ENCODE measurements at regions not wholly inside any gene's neighbourhood (a gene's known extent, or its start where the extent isn't known, plus 50 kb on each side); places are given as distances from the start of the nearest gene placed in this dataset.
A peak's percentile ranks its signal among the peaks of the same experiment; 100 is the strongest.

DNA sequence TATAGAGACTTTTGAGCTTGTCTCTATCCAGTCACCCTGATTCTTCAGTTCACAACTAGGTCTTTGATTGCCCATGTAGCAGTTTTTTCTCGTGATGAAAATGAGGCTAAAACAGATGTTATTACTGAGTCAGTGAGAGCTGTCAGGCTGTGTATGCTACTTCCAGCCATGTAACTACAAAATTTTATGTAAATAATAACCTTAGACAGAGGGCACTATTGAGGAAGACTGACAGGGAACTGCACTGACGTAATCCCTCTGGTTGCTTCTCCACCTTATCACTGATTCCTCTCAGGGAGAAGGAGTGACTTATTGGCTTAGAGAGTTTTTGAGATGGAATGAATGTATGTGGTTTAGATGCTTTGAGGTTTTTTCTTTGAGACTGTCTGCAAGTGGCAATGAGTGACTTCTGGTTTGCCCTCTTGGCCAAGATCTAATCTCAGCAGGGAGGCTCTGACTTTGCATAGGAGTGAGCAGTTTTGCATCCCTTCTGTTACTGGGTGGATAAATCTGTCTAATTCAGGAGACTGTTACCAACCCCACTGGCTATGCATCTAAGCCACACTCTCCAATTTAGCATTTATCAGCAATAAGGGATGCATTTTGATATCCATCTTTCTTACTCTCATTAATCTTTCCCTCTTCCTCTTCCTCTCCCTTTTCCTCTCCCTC is 555.2 kb upstream of the FANCL start:
- Mint-ChIP-seq H3K4me1 (no peaks in the 10 kb centered on the region), H3K27ac (no peak overlapping the region), H3K27me3 (no peaks in the 10 kb centered on the region), H3K9me3 (ENCODE audit: low read depth) (no peaks in the 10 kb centered on the region), H3K4me3 (no peak overlapping the region), H3K36me3 (ENCODE audit: low read depth) (no peaks in the 10 kb centered on the region)
- DNase-seq: no peak
- intact Hi-C loops (cut with DNase I, micrococcal nuclease): no loop called here
- ChIA-PET POLR2A (interaction anchor here (0.6 kb wide), 1 partner anchor 13 kb away, joined by 3 read pairs; no protein-coding TSS in a partner anchor), CTCF (interaction anchor here (1.1 kb wide), 1 partner anchor 10 kb away, joined by 5 read pairs; no protein-coding TSS in a partner anchor)
- no peak for ATAC-seq

DNA sequence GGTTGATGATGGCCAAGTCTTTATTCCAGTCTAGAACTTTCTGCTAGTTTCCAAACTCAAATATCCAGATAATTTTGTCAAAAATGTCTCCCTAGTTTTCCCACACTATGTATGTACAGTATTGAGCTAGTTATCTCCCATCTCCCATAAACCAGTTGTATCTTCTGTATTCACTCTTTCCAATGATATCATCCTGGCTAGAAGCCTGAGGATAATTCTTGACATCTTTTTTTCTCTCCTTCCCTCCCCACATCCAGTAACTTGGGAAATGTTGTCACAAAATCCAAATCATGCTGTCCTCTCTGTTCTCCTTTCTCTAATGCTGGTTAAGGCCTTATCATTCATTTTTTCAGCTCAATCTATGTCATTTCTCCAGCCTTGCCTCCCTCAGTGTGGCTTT is 553.8 kb upstream of the FANCL start:
- intact Hi-C loops (cut with DNase I, micrococcal nuclease): no loop called here
- POLR2A ChIA-PET: no interaction called here

DNA sequence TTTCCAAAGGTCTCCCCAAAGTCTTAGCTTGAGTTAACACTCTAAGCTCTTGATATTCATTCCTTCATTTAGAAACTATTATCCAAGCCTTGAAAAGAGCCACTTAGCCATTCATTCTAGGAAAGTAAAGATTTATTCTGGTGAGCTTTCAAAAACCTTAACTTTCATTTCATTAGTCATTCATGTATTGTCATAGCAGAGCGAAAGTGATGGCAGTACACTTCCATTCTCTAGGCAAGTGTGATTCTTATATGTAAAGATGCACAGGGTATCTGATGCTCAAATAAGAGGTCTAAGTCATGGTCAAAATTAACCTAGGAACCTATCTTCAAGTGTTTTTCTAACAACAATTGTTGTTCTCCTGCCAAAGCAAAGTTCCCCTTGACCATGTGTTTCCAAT is 553.0 kb upstream of the FANCL start:
- Mint-ChIP-seq H3K9me3 (ENCODE audit: low read depth) (no peaks in the 10 kb centered on the region), H3K36me3 (ENCODE audit: low read depth) (no peaks in the 10 kb centered on the region), H3K27me3 (no peaks in the 10 kb centered on the region), H3K27ac (no peak overlapping the region), H3K4me1 (no peaks in the 10 kb centered on the region), H3K4me3 (no peak overlapping the region)
- ChIA-PET POLR2A (no interaction called here), CTCF (no interaction called here)
- intact Hi-C loops (cut with DNase I, micrococcal nuclease): no loop called here
- DNase-seq (no peak), ATAC-seq (peak; percentile 44)

More for the DNA sequence above, 553.8 kb upstream of the FANCL start:
- no peak for DNase-seq
- no peak for ATAC-seq
- no peak overlapping the region for H3K27ac Mint-ChIP-seq
- H3K27me3 Mint-ChIP-seq: no peaks in the 10 kb centered on the region
- H3K4me3 Mint-ChIP-seq: no peak overlapping the region
- no peaks in the 10 kb centered on the region for H3K9me3 Mint-ChIP-seq (ENCODE audit: low read depth)
- CTCF ChIA-PET: no interaction called here
- no peaks in the 10 kb centered on the region for H3K4me1 Mint-ChIP-seq
- H3K36me3 Mint-ChIP-seq (ENCODE audit: low read depth): no peaks in the 10 kb centered on the region

- no peak for ATAC-seq
- Mint-ChIP-seq H3K27ac (no peak overlapping the region), H3K36me3 (ENCODE audit: low read depth) (no peaks in the 10 kb centered on the region), H3K4me3 (no peak overlapping the region), H3K4me1 (no peaks in the 10 kb centered on the region), H3K9me3 (ENCODE audit: low read depth) (no peaks in the 10 kb centered on the region), H3K27me3 (no peaks in the 10 kb centered on the region)
- no peak for DNase-seq
- CTCF ChIA-PET: no interaction called here
- POLR2A ChIA-PET: no interaction called here
- intact Hi-C loops (cut with DNase I, micrococcal nuclease): no loop called here
Observed at GRCh38 chr2:58788402-58788801, 547.3 kb upstream of the FANCL start.

GRCh38 chr2:58770846-58771245 is 529.7 kb upstream of the FANCL start:
- H3K4me1 Mint-ChIP-seq: no peaks in the 10 kb centered on the region
- H3K27me3 Mint-ChIP-seq: peaks cover 10% of the 10 kb centered on the region
- intact Hi-C loops (cut with DNase I, micrococcal nuclease): no loop called here
- H3K27ac Mint-ChIP-seq: no peak overlapping the region
- no peak for ATAC-seq
- DNase-seq: no peak
- ChIA-PET CTCF (no interaction called here), POLR2A (no interaction called here)
- no peaks in the 10 kb centered on the region for H3K36me3 Mint-ChIP-seq (ENCODE audit: low read depth)
- H3K9me3 Mint-ChIP-seq (ENCODE audit: low read depth): no peaks in the 10 kb centered on the region
- H3K4me3 Mint-ChIP-seq: no peak overlapping the region

GRCh38 chr2:58769864-58770234 is 528.7 kb upstream of the FANCL start:
- Mint-ChIP-seq H3K4me1 (no peaks in the 10 kb centered on the region), H3K27ac (no peak overlapping the region), H3K9me3 (ENCODE audit: low read depth) (no peaks in the 10 kb centered on the region), H3K36me3 (ENCODE audit: low read depth) (no peaks in the 10 kb centered on the region), H3K4me3 (no peak overlapping the region), H3K27me3 (peaks cover 7% of the 10 kb centered on the region)
- ATAC-seq: no peak
- CTCF ChIA-PET: no interaction called here
- intact Hi-C loops (cut with DNase I, micrococcal nuclease): no loop called here
- DNase-seq: no peak
- POLR2A ChIA-PET: no interaction called here

- Mint-ChIP-seq H3K27me3 (peaks cover 5% of the 10 kb centered on the region), H3K27ac (no peak overlapping the region), H3K36me3 (ENCODE audit: low read depth) (no peaks in the 10 kb centered on the region), H3K4me3 (no peak overlapping the region), H3K4me1 (peaks cover 3% of the 10 kb centered on the region), H3K9me3 (ENCODE audit: low read depth) (no peaks in the 10 kb centered on the region)
- ChIA-PET POLR2A (no interaction called here), CTCF (no interaction called here)
- DNase-seq (no peak), ATAC-seq (no peak)
- intact Hi-C loops (cut with DNase I, micrococcal nuclease): no loop called here
Observed at GRCh38 chr2:58769111-58769863, 528.2 kb upstream of the FANCL start.

DNA sequence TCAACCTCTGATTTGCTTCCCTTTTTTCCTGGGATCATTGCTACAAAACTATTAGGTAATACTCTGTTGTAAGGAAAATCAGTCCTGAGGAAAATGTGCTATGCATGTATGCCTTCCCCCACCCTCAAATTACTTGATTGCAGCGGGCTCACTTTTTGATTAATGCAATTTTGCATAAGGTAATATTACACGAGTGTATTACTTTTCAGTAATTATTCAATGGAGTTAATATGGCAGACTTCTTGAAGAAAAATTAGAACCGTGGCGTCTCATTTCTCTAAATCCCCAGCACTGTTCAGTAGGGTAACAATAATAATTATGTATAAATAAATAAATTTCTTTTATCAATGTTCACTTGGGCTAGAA is 527.6 kb upstream of the FANCL start:
- Mint-ChIP-seq H3K36me3 (ENCODE audit: low read depth) (no peaks in the 10 kb centered on the region), H3K4me3 (no peak overlapping the region), H3K27ac (no peak overlapping the region), H3K9me3 (ENCODE audit: low read depth) (no peaks in the 10 kb centered on the region), H3K27me3 (peaks cover 5% of the 10 kb centered on the region), H3K4me1 (peaks cover 3% of the 10 kb centered on the region)
- ATAC-seq: no peak
- CTCF ChIA-PET: no interaction called here
- intact Hi-C loops (cut with DNase I, micrococcal nuclease): no loop called here
- POLR2A ChIA-PET: no interaction called here
- DNase-seq: no peak

- CTCF ChIA-PET: no interaction called here
- Mint-ChIP-seq H3K36me3 (ENCODE audit: low read depth) (no peaks in the 10 kb centered on the region), H3K27ac (no peak overlapping the region), H3K9me3 (ENCODE audit: low read depth) (no peaks in the 10 kb centered on the region), H3K4me3 (no peak overlapping the region), H3K27me3 (peaks cover 5% of the 10 kb centered on the region), H3K4me1 (peaks cover 3% of the 10 kb centered on the region)
- DNase-seq: no peak
- no peak for ATAC-seq
- POLR2A ChIA-PET: no interaction called here
- intact Hi-C loops (cut with DNase I, micrococcal nuclease): no loop called here
Observed at GRCh38 chr2:58767828-58768714, 526.9 kb upstream of the FANCL start.

GRCh38 chr2:58764338-58765104 is 523.4 kb upstream of the FANCL start:
- Mint-ChIP-seq H3K4me3 (no peak overlapping the region), H3K27me3 (peaks cover 4% of the 10 kb centered on the region)
- CTCF ChIA-PET: interaction anchor here (1.4 kb wide), 1 partner anchor 82 kb away, joined by 5 read pairs; no protein-coding TSS in a partner anchor

DNA sequence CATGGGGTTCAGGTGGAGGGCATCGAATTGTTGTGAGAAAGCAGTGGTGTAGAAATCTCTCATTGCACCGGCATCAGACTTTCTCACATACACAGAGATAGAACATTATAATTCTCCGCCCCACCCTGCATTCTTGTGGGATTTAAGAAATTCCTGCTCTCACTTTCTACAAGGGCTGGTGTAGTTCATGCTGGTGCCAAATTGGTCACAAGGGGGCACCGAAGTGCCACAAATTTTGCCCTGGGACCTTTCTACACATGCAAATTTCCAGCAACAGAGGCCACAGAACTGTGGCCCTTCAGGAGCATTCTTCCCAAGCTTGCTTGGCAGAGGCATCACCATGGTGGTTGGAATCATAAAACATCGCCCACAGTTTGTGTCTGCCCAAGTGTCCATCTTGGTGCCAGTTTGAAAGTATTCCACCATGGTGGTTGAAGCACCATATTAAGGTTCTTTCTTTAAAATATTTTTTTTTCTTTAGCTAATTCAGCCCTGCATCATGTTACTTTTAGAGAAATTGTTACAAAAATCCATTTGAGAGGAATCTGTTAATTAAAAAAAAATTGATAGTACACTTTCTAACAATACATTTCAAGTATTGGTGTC is 521.2 kb upstream of the FANCL start:
- POLR2A ChIA-PET: no interaction called here
- Mint-ChIP-seq H3K4me1 (peaks cover 3% of the 10 kb centered on the region), H3K4me3 (no peak overlapping the region), H3K27ac (no peak overlapping the region), H3K9me3 (ENCODE audit: low read depth) (no peaks in the 10 kb centered on the region), H3K27me3 (peaks cover 2% of the 10 kb centered on the region), H3K36me3 (ENCODE audit: low read depth) (no peaks in the 10 kb centered on the region)
- DNase-seq: peak; percentile 59
- CTCF ChIA-PET: interaction anchor here (1.9 kb wide), 1 partner anchor 1819 kb away, joined by 8 read pairs; no protein-coding TSS in a partner anchor
- intact Hi-C loops (cut with DNase I, micrococcal nuclease): loop anchor here in 1 of 2 experiments (2.0 to 5.0 kb wide), 4 partner anchors 421 to 1820 kb away; no protein-coding TSS in a partner anchor
- ATAC-seq: no peak

More at GRCh38 chr2:58764338-58765104, 523.4 kb upstream of the FANCL start:
- DNase-seq (no peak), ATAC-seq (no peak)
- H3K36me3 Mint-ChIP-seq (ENCODE audit: low read depth): no peaks in the 10 kb centered on the region
- intact Hi-C loops (cut with DNase I, micrococcal nuclease): loop anchor here in 1 of 2 experiments (5.0 kb wide), 3 partner anchors 823 to 1818 kb away; no protein-coding TSS in a partner anchor
- no peaks in the 10 kb centered on the region for H3K9me3 Mint-ChIP-seq (ENCODE audit: low read depth)
- POLR2A ChIA-PET: no interaction called here
- no peak overlapping the region for H3K27ac Mint-ChIP-seq
- peaks cover 3% of the 10 kb centered on the region for H3K4me1 Mint-ChIP-seq
